MM.1S (cell line): ENCODE measurements at regions not wholly inside any gene's neighbourhood (a gene's known extent, or its start where the extent isn't known, plus 50 kb on each side); places are given as distances from the start of the nearest gene placed in this dataset.
"Not testable (repeated sequence)": the region's sequence is repeated elsewhere in the genome, so short reads cannot be mapped to it uniquely, and the experiment has no call there.

Source experiments
- DNase-seq: peaks from one replicate; pipeline ENCODE4 v3.0.0-alpha.2; 2015
- H2AFZ ChIP-seq: fragments of 300-600 bp; sonication (generic); 2 replicates; pipeline ENCODE4 v1.6.0; 2016; ENCODE audit warnings: antibody characterized with exemption, low read length
- H3F3A ChIP-seq: fragments of 300-600 bp; sonication (generic); 2 replicates; pipeline ENCODE4 v1.6.1; 2016; ENCODE audit warnings: mild to moderate bottlenecking, antibody characterized with exemption, low read length, moderate library complexity, mixed read lengths; ENCODE audit not compliant: insufficient read depth
- H3K27ac ChIP-seq: fragments of 300-600 bp; sonication (generic); 2 replicates; pipeline ENCODE4 v1.5.1; 2016; ENCODE audit warnings: mild to moderate bottlenecking, low read length
- H3K27me3 ChIP-seq: fragments of 300-600 bp; sonication (generic); replicated peaks from 2 replicates; pipeline ENCODE4 v1.6.0; 2016; ENCODE audit warnings: low read length; ENCODE audit not compliant: insufficient read depth
- H3K36me3 ChIP-seq: fragments of 300-600 bp; sonication (generic); replicated peaks from 2 replicates; pipeline ENCODE4 v1.6.1; 2016; ENCODE audit warnings: mild to moderate bottlenecking, low read length, mixed read lengths; ENCODE audit not compliant: insufficient read depth
- H3K4me1 ChIP-seq: fragments of 300-600 bp; sonication (generic); 2 replicates; pipeline ENCODE4 v1.6.1; 2016; ENCODE audit warnings: low read length, mixed read lengths
- H3K4me2 ChIP-seq: fragments of 300-600 bp; sonication (generic); 2 replicates; pipeline ENCODE4 v1.6.0; 2016; ENCODE audit warnings: low read depth, low read length
- H3K4me3 ChIP-seq: fragments of 300-600 bp; sonication (generic); 2 replicates; pipeline ENCODE4 v1.5.1; 2016; ENCODE audit warnings: low read length, mixed read lengths
- H3K79me2 ChIP-seq: fragments of 300-600 bp; sonication (generic); 2 replicates; pipeline ENCODE4 v1.6.1; 2016; ENCODE audit warnings: mixed run types, low read length, mixed read lengths
- H3K9ac ChIP-seq: fragments of 300-600 bp; sonication (generic); 2 replicates; pipeline ENCODE4 v1.6.1; 2016; ENCODE audit warnings: low read length, mixed read lengths
- H3K9me2 ChIP-seq: fragments of 300-600 bp; sonication (generic); replicated peaks from 2 replicates; pipeline ENCODE4 v1.6.1; 2016; ENCODE audit warnings: mild to moderate bottlenecking, low read length, mixed read lengths; ENCODE audit not compliant: insufficient read depth
- H3K9me3 ChIP-seq: fragments of 300-600 bp; sonication (generic); replicated peaks from 2 replicates; pipeline ENCODE4 v1.6.1; 2016; ENCODE audit warnings: mild to moderate bottlenecking, low read length, mixed read lengths; ENCODE audit not compliant: insufficient read depth
- H4K20me1 ChIP-seq: fragments of 300-600 bp; sonication (generic); 2 replicates; pipeline ENCODE4 v1.6.1; 2016; ENCODE audit warnings: mild to moderate bottlenecking, low read length, moderate library complexity, mixed read lengths; ENCODE audit not compliant: insufficient read depth
- CTCF ChIP-seq: fragments of 300-600 bp; sonication (generic); IDR thresholded peaks from 2 replicates; pipeline ENCODE4 v1.5.1; 2016; ENCODE audit warnings: antibody characterized with exemption, low read length, mixed read lengths
- EZH2 ChIP-seq: fragments of 300-600 bp; sonication (generic); optimal IDR thresholded peaks from 2 replicates; pipeline ENCODE3; 2017; ENCODE audit warnings: low read depth, mild to moderate bottlenecking, antibody characterized with exemption, low read length, mixed read lengths
- EZH2phosphoT487 ChIP-seq: fragments of 300-600 bp; sonication (generic); IDR thresholded peaks from 2 replicates; pipeline ENCODE4 v1.6.1; 2018; ENCODE audit warnings: antibody characterized with exemption, low read length

GRCh38 chr14:105987563-105987962 is 461.2 kb downstream of the TMEM121 start:
- Histone ChIP-seq H3K79me2 (no peaks in the 10 kb centered on the region), H3K9me2 (no peaks in the 10 kb centered on the region), H3K27me3 (no peaks in the 10 kb centered on the region), H3K27ac (no peak overlapping the region), H3F3A (no peaks in the 10 kb centered on the region), H3K4me2 (no peak overlapping the region), H3K36me3 (no peaks in the 10 kb centered on the region), H2AFZ (no peak overlapping the region), H3K9ac (no peak overlapping the region), H3K9me3 (no peaks in the 10 kb centered on the region), H4K20me1 (no peaks in the 10 kb centered on the region), H3K4me1 (no peaks in the 10 kb centered on the region), H3K4me3 (no peak overlapping the region)
- TF ChIP-seq EZH2phosphoT487 (no peak), CTCF (no peak), EZH2 (no peak)
- DNase-seq: no peak

DNA sequence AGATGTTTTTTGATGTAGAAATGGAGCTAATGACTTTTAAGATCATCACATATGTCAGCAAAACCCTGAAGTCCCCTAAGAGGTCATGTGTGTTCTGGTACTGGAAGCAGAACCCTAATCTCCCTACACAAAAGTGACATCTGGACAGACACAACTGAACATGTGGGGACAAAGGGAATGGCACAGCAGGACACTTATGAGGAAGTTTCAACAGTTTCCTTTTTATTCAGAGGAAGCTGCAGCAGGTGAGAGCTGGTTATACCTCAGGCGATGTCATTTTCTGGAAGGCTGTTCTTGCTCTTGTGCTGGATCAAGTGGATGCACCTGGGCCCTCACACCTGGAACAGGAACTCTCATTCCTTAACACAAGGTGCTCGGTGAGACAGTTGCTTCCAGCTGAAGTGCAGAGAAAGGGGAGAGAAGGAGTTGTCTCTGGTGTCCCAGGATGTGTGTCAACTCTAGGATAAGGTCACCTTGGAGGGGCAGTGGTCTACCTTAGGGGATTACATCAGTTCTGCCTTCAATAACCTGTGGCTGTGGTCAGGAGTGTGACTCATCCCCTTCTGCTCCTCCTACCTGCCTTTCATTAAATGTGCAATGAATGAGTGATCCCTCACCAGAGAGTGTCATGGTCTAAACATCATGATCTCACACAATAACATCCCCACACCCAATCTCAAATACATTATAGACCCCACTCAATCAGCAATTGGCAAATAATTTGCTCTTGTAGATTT is 463.4 kb downstream of the TMEM121 start:
- H3K4me1 ChIP-seq: no peaks in the 10 kb centered on the region
- no peaks in the 10 kb centered on the region for H3K9me3 ChIP-seq
- no peak overlapping the region for H3K4me2 ChIP-seq
- DNase-seq: no peak
- H3K36me3 ChIP-seq: no peaks in the 10 kb centered on the region
- H3K27me3 ChIP-seq: no peaks in the 10 kb centered on the region
- no peak overlapping the region for H3K27ac ChIP-seq
- no peak overlapping the region for H2AFZ ChIP-seq
- H3K9me2 ChIP-seq: no peaks in the 10 kb centered on the region
- H3K9ac ChIP-seq: no peak overlapping the region
- H3K4me3 ChIP-seq: no peak overlapping the region
- no peaks in the 10 kb centered on the region for H4K20me1 ChIP-seq
- no peaks in the 10 kb centered on the region for H3F3A ChIP-seq
- no peak for TF ChIP-seq EZH2phosphoT487
- no peak for TF ChIP-seq CTCF
- TF ChIP-seq EZH2: no peak
- H3K79me2 ChIP-seq: no peaks in the 10 kb centered on the region

DNA sequence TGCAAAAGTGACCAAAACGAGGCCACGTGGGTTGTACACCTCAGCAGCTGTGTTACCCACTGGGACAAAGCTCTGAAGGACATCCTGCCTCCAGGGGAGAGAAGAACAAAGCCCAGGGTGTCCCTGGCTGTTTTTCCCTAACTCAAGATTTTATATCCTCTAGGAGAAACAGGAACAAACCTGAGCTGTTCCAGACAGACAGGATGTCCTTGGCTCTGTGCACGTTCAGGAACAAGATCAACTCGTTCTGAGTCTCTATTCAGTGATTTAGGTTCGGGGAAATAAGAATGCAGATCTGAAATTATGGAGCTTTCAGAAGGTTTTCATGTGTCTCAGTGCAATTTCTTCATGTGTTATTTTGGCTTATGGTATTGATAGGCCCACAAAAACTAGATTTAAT is 465.3 kb downstream of the TMEM121 start:
- not testable (repeated sequence) for H3K36me3 ChIP-seq, H4K20me1 ChIP-seq, H3K4me1 ChIP-seq, H3F3A ChIP-seq, H3K79me2 ChIP-seq, DNase-seq, H3K9me2 ChIP-seq, H3K27ac ChIP-seq, H2AFZ ChIP-seq, H3K9me3 ChIP-seq, H3K27me3 ChIP-seq, H3K4me2 ChIP-seq, H3K9ac ChIP-seq, H3K4me3 ChIP-seq

DNA sequence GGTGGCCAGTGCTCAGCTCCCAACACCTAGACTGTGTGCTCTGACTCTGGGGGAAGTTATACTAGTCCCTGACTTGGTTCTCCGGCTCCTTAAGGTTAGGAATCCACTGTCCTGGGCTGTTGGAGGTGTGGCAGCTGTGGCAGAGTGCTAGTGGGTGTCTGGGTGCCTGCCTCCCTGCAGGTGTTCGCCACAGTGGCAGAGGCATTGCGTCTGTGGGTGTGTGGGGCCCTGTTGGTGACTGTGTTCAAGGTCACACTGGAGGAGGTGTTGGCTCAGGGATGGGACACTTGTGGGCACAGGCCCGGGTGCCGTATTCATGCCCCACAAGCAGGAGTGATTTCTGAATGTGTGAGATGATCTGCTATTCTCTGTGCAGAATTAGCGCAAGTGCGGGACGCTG is 467.4 kb downstream of the TMEM121 start:
- no peaks in the 10 kb centered on the region for H3K9me2 ChIP-seq
- no peak overlapping the region for H2AFZ ChIP-seq
- no peaks in the 10 kb centered on the region for H4K20me1 ChIP-seq
- no peak overlapping the region for H3K27ac ChIP-seq
- no peaks in the 10 kb centered on the region for H3K9me3 ChIP-seq
- no peaks in the 10 kb centered on the region for H3K36me3 ChIP-seq
- H3K4me2 ChIP-seq: no peak overlapping the region
- TF ChIP-seq CTCF: no peak
- TF ChIP-seq EZH2: no peak
- no peak for TF ChIP-seq EZH2phosphoT487
- H3K79me2 ChIP-seq: no peaks in the 10 kb centered on the region
- H3K4me1 ChIP-seq: no peaks in the 10 kb centered on the region
- no peak for DNase-seq
- no peak overlapping the region for H3K9ac ChIP-seq
- no peaks in the 10 kb centered on the region for H3K27me3 ChIP-seq
- H3K4me3 ChIP-seq: no peak overlapping the region
- H3F3A ChIP-seq: no peaks in the 10 kb centered on the region

GRCh38 chr14:105995011-105995710 is 468.8 kb downstream of the TMEM121 start:
- H4K20me1 ChIP-seq, H3K4me1 ChIP-seq, H2AFZ ChIP-seq, H3K9me3 ChIP-seq, H3K4me2 ChIP-seq, H3K36me3 ChIP-seq, H3K27me3 ChIP-seq, H3K4me3 ChIP-seq, H3K9ac ChIP-seq, DNase-seq, H3K79me2 ChIP-seq, H3K9me2 ChIP-seq, H3K27ac ChIP-seq, H3F3A ChIP-seq: not testable (repeated sequence)
